GM21528 (cell line): ENCODE measurements at regions not wholly inside any gene's neighbourhood (a gene's known extent, or its start where the extent isn't known, plus 50 kb on each side); places are given as distances from the start of the nearest gene placed in this dataset.

Experiments used
- ATAC-seq: cut with Tn5 transposase; IDR thresholded peaks from one replicate; pipeline ENCODE4 v1.9.1; 2021; ENCODE audit warnings: mild to moderate bottlenecking, moderate library complexity; ENCODE audit not compliant: unreplicated experiment, low FRiP score

- ATAC-seq, result no peak
Measured at GRCh38 chr9:20137425-20137824, 348.6 kb upstream of the SLC24A2 start.

DNA sequence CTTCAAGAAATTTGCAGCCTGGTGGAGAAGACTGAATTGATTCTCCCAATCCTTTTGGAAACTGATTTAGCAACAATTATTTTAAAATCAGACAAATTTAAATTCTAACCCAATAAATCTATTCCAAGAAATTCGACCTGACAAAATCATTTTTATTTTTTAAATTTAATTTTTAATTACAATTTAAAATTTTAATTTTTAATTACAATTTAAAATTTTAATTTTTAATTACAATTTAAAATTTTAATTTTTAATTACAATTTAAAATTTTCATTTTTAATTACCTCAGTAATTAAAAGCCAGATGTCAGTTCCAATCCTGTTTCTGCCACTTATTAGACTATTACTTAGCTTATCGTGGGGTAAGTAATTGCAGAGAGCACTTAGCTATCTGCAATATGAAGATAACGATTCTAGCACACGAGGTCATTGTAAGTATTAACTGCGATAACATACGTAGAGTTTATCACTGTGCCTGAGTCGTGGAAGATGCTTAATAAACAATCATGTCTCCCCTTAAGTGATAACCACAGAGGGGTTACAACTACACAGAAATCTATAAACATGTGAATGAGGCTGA lies 346.4 kb upstream of the SLC24A2 start:
- no peak for ATAC-seq

- no peak for ATAC-seq
Measured at GRCh38 chr9:20125727-20126126, 336.9 kb upstream of the SLC24A2 start.

- no peak for ATAC-seq
Measured at GRCh38 chr9:20119566-20119965, 330.7 kb upstream of the SLC24A2 start.

DNA sequence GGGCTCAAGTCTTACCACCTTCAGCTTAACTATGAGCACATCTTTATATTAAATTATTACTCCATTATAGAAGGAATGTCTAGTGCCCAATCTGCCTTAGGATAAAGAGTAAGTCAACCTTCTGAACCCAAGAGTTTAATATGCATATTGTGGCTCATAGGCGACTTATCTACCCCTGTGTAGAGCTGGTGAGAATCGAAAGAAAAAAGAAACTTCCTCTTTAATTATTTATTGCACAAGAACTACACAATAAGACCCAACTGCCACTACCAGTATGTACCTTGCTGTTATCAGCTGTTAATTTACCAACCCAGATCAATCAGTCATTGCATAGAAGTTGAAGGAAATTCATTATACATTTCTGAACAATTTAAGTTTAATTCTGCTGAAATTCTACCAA lies 329.1 kb upstream of the SLC24A2 start:
- no peak for ATAC-seq

- no peak for ATAC-seq
Measured at GRCh38 chr9:20117482-20117881, 328.6 kb upstream of the SLC24A2 start.

- ATAC-seq, result no peak
Measured at GRCh38 chr9:20114974-20115373, 326.1 kb upstream of the SLC24A2 start.

- no peak for ATAC-seq
Measured at GRCh38 chr9:20112205-20112783, 323.5 kb upstream of the SLC24A2 start.

- ATAC-seq, result no peak
Measured at GRCh38 chr9:20111173-20111843, 322.5 kb upstream of the SLC24A2 start.

- no peak for ATAC-seq
Measured at GRCh38 chr9:20095430-20096092, 306.7 kb upstream of the SLC24A2 start.

GRCh38 chr9:20092561-20092960 lies 303.7 kb upstream of the SLC24A2 start:
- no peak for ATAC-seq

DNA sequence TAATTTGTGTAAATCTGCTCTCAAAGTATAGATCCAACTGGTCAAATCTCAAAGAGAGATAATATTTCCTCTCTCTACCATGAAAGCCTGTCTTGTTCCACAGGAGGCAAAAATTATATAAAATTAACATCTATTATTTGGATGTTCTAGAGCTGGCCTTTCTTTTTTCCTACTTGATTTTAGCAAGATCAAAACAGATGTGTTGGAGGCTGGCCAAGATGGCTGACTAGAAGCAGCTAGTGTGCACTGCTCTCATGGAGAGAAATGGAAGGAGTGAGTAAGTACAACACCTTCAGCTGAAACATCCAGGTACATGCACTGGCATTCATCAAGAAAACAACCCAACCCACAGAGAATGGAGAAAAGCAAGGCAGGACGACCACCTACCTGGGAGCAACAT lies 298.6 kb upstream of the SLC24A2 start:
- no peak for ATAC-seq

DNA sequence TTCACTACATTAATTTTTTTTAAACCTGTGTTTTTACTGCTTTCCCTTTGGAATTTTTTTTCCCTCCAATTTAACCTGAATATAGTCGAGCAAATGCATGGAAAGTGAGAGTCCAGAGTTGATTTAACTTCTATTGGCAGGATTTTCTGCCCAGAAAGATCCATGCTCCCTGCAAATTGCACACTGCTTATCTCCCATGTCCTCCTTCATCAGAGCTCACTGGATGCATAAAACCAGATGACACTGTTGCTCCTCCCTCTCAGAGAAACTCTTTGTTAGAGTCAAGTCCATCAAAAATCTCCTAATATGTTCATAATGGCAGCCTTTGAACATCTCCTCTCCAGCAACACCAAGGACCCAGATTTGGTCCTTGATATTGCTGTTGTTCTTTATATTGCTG lies 297.0 kb upstream of the SLC24A2 start:
- ATAC-seq, result no peak

DNA sequence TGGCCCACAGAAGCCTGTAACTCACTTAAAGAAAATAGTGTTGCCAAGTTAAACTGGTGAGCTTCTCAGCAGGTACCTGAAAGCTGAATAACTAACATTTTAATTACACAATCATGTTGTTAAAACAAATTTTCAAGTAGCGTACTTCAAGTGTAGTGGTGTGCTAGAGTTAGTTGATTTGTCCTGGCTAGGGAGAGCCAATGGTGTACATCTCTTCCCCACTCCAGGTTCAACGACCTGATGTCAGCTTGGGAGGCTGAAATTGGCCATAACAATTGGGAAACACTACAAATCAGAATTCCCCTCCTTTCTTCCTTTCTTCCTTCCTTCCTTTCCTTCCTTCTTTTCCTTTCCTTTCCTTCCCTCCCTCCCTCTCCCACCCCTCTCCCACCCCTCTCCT lies 295.3 kb upstream of the SLC24A2 start:
- no peak for ATAC-seq

GRCh38 chr9:20083390-20083789 lies 294.6 kb upstream of the SLC24A2 start:
- ATAC-seq, result no peak

DNA sequence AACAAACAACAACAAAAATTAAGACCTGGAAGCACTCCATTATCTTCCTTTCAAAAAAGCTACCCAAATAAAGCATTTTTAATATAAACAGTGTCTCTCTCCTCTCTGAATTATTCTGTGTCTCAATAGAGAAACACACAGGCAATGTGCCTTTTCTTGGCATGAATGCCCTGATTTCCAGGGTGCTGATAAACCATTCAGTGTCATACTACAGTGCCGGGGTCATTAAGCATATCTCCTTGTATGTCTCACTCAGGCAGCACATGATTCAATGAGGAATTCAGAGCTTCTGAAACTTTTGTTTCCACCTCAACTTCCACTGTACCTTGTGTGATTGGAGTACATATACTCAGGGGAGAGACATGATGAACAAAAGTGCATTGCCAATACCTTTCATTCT lies 294.0 kb upstream of the SLC24A2 start:
- no peak for ATAC-seq

DNA sequence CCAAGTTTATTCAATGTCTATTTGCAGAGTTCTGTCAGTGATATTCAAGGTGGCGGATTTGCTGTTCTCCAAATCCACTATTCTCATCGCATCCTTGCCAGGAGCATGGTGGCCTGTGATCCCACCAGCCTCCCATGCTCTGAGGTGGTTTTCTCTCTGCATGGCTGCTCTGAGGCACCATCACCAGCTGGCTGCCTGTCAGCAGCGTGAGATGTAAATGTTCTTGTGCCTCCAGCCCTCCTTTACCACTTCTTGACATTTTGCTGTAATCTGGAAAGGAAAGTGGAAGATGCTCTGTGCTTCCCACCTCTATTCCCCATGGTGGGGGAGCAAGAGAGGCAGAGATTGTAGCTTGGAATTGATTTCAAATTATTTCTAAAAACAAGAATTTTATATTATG lies 293.6 kb upstream of the SLC24A2 start:
- no peak for ATAC-seq

DNA sequence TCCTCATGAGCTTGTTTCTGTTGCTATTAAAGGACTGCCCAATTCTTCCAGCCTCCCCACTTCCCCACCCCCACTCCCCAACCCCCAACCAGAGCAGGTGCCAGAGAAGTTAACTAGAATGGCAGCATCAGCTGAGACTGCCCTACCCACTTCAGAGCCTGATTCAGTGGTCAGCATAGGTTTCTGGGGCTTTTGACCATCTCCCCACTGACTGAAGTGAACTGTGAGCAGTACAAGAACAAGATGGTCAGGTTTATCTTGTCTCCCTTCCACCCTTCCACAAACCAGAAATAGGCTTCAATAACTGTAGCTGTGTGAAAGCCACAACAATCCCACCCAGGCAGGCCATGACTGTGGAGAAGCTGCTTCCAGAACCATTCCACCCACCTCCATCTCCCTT lies 289.4 kb upstream of the SLC24A2 start:
- no peak for ATAC-seq

DNA sequence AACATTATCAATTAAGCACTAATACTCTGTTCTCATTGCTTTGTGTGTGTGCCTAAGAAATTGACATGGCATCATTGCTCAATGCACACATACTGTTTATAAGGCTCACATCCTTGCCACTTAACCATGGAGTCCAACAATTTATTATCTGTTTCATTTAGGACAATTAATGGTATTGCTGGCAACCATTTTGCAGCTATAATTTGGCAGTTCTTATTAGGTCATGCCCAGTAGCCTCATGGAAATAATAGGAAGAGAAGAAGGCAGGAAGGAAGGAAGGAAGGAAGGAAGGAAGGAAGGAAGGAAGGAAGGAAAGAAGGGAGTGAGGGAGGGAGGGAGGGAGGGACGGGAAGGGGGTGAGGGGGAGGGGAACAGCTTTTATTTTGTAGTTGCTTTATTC lies 285.5 kb upstream of the SLC24A2 start:
- ATAC-seq, result no peak

GRCh38 chr9:20070336-20070735 lies 281.5 kb upstream of the SLC24A2 start:
- ATAC-seq, result no peak

DNA sequence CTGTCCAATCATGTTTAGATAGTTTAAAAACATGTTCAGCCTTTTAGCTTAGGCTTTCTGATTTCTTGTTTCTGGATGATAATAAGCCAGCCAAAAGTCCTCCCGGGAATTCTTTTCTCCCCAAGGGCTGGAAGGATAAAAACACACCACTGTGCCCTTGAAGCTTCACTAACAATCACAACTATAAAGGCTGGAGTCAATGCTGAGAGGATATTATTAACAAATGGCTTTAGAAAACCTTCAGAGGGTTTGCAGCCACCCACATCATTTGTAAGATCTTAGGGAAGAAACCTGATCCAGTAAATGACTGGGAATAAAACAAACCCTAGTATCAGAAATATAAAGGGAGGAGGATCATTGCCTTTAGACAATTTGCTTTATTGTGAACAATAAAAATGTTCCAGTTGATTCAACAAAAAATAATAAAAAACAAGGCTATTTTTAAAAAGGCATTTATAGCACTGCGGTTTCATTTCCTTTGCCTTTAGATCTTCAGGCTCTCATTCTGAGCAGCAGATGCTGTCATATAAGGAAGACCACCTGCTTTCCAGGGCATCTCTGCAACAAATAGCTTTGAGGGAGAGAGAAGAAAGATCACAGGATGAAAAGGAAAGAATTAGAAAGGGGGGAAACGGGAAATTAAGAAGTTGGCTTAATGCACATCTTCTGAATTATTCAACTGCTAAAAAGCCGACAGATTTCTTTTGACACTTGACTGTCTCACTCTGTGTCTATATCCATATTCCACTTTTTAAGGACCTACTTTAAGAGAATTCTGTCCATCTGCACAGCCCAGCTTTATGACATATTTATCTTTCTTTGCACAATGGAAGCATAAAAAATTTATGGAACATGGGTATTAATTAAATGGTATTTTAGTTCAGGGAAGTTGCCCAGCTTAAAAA lies 277.2 kb upstream of the SLC24A2 start:
- no peak for ATAC-seq
